Panc1 (cell line): ENCODE measurements at regions not wholly inside any gene's neighbourhood (a gene's known extent, or its start where the extent isn't known, plus 50 kb on each side); places are given as distances from the start of the nearest gene placed in this dataset.

ENCODE experiments used
- POLR2AphosphoS5 ChIP-seq: IDR thresholded peaks from 2 replicates; pipeline ENCODE4 v1.6.1; 2012; ENCODE audit warnings: mild to moderate bottlenecking, low read depth, low read length, moderate library complexity
- TCF7L2 ChIP-seq: IDR thresholded peaks from 2 replicates; pipeline ENCODE4 v1.6.1; 2011; ENCODE audit warnings: mild to moderate bottlenecking, low read depth, low read length, inconsistent platforms
- TF ChIP-seq, protein P1 (sequence below): fragments of 450-650 bp; IDR thresholded peaks from 2 replicates; pipeline ENCODE4 v1.5.1; 2017; ENCODE audit warnings: mild to moderate bottlenecking
- TF ChIP-seq, protein P2 (sequence below), 2 experiments: IDR thresholded peaks; 2 replicates each; pipeline ENCODE4 v1.6.1; 2011 to 2012; ENCODE audit warnings: low read depth in 2 of 2, control low read depth in 1 of 2, low read length in 1 of 2, mild to moderate bottlenecking in 1 of 2, moderate library complexity in 1 of 2; ENCODE audit not compliant: insufficient read depth in 1 of 2

DNA sequence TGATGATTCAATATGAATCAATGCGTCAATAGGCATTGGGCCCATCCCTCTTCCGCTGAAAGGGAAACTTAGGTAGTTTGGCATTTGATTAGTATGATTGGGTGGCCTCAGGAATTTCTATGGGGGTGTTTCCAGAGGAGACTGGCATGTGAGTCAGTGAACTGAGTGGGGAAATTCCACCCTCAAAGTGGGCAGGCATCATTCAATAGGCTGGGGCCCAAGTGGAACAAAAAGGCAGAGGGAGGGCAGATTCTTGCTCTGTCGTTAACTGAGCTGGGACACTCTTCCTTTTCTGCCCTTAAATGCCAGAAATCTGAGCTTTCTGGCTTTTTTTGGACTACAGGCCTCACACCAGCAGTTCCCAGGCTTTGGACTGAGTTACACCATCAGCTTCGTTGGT, 373.5 kb downstream of the RPS29 start:
- TF ChIP-seq POLR2AphosphoS5 (no peak), TCF7L2 (no peak)
- TF ChIP-seq, protein P1, sequence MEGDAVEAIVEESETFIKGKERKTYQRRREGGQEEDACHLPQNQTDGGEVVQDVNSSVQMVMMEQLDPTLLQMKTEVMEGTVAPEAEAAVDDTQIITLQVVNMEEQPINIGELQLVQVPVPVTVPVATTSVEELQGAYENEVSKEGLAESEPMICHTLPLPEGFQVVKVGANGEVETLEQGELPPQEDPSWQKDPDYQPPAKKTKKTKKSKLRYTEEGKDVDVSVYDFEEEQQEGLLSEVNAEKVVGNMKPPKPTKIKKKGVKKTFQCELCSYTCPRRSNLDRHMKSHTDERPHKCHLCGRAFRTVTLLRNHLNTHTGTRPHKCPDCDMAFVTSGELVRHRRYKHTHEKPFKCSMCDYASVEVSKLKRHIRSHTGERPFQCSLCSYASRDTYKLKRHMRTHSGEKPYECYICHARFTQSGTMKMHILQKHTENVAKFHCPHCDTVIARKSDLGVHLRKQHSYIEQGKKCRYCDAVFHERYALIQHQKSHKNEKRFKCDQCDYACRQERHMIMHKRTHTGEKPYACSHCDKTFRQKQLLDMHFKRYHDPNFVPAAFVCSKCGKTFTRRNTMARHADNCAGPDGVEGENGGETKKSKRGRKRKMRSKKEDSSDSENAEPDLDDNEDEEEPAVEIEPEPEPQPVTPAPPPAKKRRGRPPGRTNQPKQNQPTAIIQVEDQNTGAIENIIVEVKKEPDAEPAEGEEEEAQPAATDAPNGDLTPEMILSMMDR = no peak
- TF ChIP-seq, protein P2, sequence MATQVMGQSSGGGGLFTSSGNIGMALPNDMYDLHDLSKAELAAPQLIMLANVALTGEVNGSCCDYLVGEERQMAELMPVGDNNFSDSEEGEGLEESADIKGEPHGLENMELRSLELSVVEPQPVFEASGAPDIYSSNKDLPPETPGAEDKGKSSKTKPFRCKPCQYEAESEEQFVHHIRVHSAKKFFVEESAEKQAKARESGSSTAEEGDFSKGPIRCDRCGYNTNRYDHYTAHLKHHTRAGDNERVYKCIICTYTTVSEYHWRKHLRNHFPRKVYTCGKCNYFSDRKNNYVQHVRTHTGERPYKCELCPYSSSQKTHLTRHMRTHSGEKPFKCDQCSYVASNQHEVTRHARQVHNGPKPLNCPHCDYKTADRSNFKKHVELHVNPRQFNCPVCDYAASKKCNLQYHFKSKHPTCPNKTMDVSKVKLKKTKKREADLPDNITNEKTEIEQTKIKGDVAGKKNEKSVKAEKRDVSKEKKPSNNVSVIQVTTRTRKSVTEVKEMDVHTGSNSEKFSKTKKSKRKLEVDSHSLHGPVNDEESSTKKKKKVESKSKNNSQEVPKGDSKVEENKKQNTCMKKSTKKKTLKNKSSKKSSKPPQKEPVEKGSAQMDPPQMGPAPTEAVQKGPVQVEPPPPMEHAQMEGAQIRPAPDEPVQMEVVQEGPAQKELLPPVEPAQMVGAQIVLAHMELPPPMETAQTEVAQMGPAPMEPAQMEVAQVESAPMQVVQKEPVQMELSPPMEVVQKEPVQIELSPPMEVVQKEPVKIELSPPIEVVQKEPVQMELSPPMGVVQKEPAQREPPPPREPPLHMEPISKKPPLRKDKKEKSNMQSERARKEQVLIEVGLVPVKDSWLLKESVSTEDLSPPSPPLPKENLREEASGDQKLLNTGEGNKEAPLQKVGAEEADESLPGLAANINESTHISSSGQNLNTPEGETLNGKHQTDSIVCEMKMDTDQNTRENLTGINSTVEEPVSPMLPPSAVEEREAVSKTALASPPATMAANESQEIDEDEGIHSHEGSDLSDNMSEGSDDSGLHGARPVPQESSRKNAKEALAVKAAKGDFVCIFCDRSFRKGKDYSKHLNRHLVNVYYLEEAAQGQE (IDR thresholded peaks at IDR 0.05; ENCODE audit: insufficient read depth in 1 of 2, low read depth in 2 of 2, low read length in 1 of 2) = no peak
